ENCODE measurements at regions not wholly inside any gene's neighbourhood (a gene's known extent, or its start where the extent isn't known, plus 50 kb on each side); places are given as distances from the start of the nearest gene placed in this dataset.
"Not testable (repeated sequence)": the region's sequence is repeated elsewhere in the genome, so short reads cannot be mapped to it uniquely, and the experiment has no call there.

- H3K27ac ChIP-seq (ENCODE audit: poor library complexity, severe bottlenecking): no peak overlapping the region
- no peak for ATAC-seq (ENCODE audit: low read depth)
- TF ChIP-seq CTCF (IDR thresholded peaks at IDR 0.05; ENCODE audit: poor library complexity, severe bottlenecking): no peak
- DNase-seq (ENCODE audit: low spot score): no peak
- no peaks in the 10 kb centered on the region for H3K9me3 ChIP-seq (ENCODE audit: severe bottlenecking)
- no peaks in the 10 kb centered on the region for H3K36me3 ChIP-seq (ENCODE audit: low read depth)
- peaks cover 8% of the 10 kb centered on the region for H3K27me3 ChIP-seq (ENCODE audit: insufficient read depth, poor library complexity, severe bottlenecking)
- no peak overlapping the region for H3K4me3 ChIP-seq (ENCODE audit: severe bottlenecking)
- H3K4me1 ChIP-seq (ENCODE audit: insufficient read depth, poor library complexity, severe bottlenecking): no peaks in the 10 kb centered on the region
These were observed 181.3 kb downstream of the RPS24 start for GRCh38 chr10:78214955-78215354.

GRCh38 chr10:78215645-78216044 lies 182.0 kb downstream of the RPS24 start:
- Histone ChIP-seq H3K27me3 (ENCODE audit: insufficient read depth, poor library complexity, severe bottlenecking) (peaks cover 8% of the 10 kb centered on the region), H3K4me1 (ENCODE audit: insufficient read depth, poor library complexity, severe bottlenecking) (no peaks in the 10 kb centered on the region), H3K4me3 (ENCODE audit: severe bottlenecking) (no peak overlapping the region), H3K27ac (ENCODE audit: poor library complexity, severe bottlenecking) (no peak overlapping the region), H3K36me3 (ENCODE audit: low read depth) (no peaks in the 10 kb centered on the region), H3K9me3 (ENCODE audit: severe bottlenecking) (no peaks in the 10 kb centered on the region)
- ATAC-seq (ENCODE audit: low read depth) (no peak), DNase-seq (ENCODE audit: low spot score) (no peak)
- no peak for TF ChIP-seq CTCF (IDR thresholded peaks at IDR 0.05; ENCODE audit: poor library complexity, severe bottlenecking)

GRCh38 chr10:78217336-78217735 lies 183.7 kb downstream of the RPS24 start:
- ATAC-seq (ENCODE audit: low read depth) (no peak), DNase-seq (ENCODE audit: low spot score) (no peak)
- H3K9me3 ChIP-seq (ENCODE audit: severe bottlenecking): no peaks in the 10 kb centered on the region
- TF ChIP-seq CTCF (IDR thresholded peaks at IDR 0.05; ENCODE audit: poor library complexity, severe bottlenecking): no peak
- H3K4me3 ChIP-seq (ENCODE audit: severe bottlenecking): no peak overlapping the region
- peaks cover 8% of the 10 kb centered on the region for H3K27me3 ChIP-seq (ENCODE audit: insufficient read depth, poor library complexity, severe bottlenecking)
- no peak overlapping the region for H3K27ac ChIP-seq (ENCODE audit: poor library complexity, severe bottlenecking)
- H3K36me3 ChIP-seq (ENCODE audit: low read depth): no peaks in the 10 kb centered on the region
- H3K4me1 ChIP-seq (ENCODE audit: insufficient read depth, poor library complexity, severe bottlenecking): no peaks in the 10 kb centered on the region

- ATAC-seq (ENCODE audit: low read depth): no peak
These were observed 185.3 kb downstream of the RPS24 start for GRCh38 chr10:78218798-78219490.

GRCh38 chr10:78219568-78219967 lies 185.9 kb downstream of the RPS24 start:
- H3K27me3 ChIP-seq (ENCODE audit: insufficient read depth, poor library complexity, severe bottlenecking); H3K4me1 ChIP-seq (ENCODE audit: insufficient read depth, poor library complexity, severe bottlenecking); H3K4me3 ChIP-seq (ENCODE audit: severe bottlenecking); ATAC-seq (ENCODE audit: low read depth); H3K27ac ChIP-seq (ENCODE audit: poor library complexity, severe bottlenecking); H3K36me3 ChIP-seq (ENCODE audit: low read depth); DNase-seq (ENCODE audit: low spot score); H3K9me3 ChIP-seq (ENCODE audit: severe bottlenecking): not testable (repeated sequence)

More at GRCh38 chr10:78218798-78219490, 185.3 kb downstream of the RPS24 start:
- DNase-seq (ENCODE audit: low spot score): no peak
- no peak overlapping the region for H3K4me3 ChIP-seq (ENCODE audit: severe bottlenecking)
- H3K4me1 ChIP-seq (ENCODE audit: insufficient read depth, poor library complexity, severe bottlenecking): no peaks in the 10 kb centered on the region
- H3K27ac ChIP-seq (ENCODE audit: poor library complexity, severe bottlenecking): no peak overlapping the region
- H3K36me3 ChIP-seq (ENCODE audit: low read depth): no peaks in the 10 kb centered on the region
- peaks cover 8% of the 10 kb centered on the region for H3K27me3 ChIP-seq (ENCODE audit: insufficient read depth, poor library complexity, severe bottlenecking)
- no peaks in the 10 kb centered on the region for H3K9me3 ChIP-seq (ENCODE audit: severe bottlenecking)
- no peak for TF ChIP-seq CTCF (IDR thresholded peaks at IDR 0.05; ENCODE audit: poor library complexity, severe bottlenecking)
